H9 (cell line): ENCODE measurements at regions not wholly inside any gene's neighbourhood (a gene's known extent, or its start where the extent isn't known, plus 50 kb on each side); places are given as distances from the start of the nearest gene placed in this dataset.

Experiments used
- DNase-seq: peaks from one replicate; pipeline ENCODE4 v3.0.0-alpha.2; 2017
- H2AFZ ChIP-seq: one replicate; pipeline ENCODE4 v1.6.1; 2013; ENCODE audit warnings: mild to moderate bottlenecking, low read length, control low read depth, moderate library complexity
- H2AK5ac ChIP-seq: 2 replicates; pipeline ENCODE4 v1.6.1; 2013; ENCODE audit warnings: low read length, control low read depth, mixed read lengths; ENCODE audit not compliant: insufficient read length
- H2BK120ac ChIP-seq: one replicate; pipeline ENCODE4 v1.6.1; 2013; ENCODE audit warnings: low read depth, mild to moderate bottlenecking, low read length, control low read depth, inconsistent platforms; ENCODE audit not compliant: poor library complexity, severe bottlenecking
- H2BK12ac ChIP-seq: 2 replicates; pipeline ENCODE4 v1.6.1; 2013; ENCODE audit warnings: low read length, control low read depth, mixed read lengths, low read depth; ENCODE audit not compliant: insufficient read length
- H2BK15ac ChIP-seq: 2 replicates; pipeline ENCODE4 v1.6.1; 2013; ENCODE audit warnings: low read depth, low read length, control low read depth
- H2BK20ac ChIP-seq: one replicate; pipeline ENCODE4 v1.6.1; 2013; ENCODE audit warnings: low read depth, mild to moderate bottlenecking, low read length, control low read depth, inconsistent platforms; ENCODE audit not compliant: poor library complexity, severe bottlenecking
- H2BK5ac ChIP-seq: 2 replicates; pipeline ENCODE4 v1.6.1; 2013; ENCODE audit warnings: low read length, control low read depth, mixed read lengths; ENCODE audit not compliant: insufficient read length
- H3K14ac ChIP-seq: 2 replicates; pipeline ENCODE4 v1.6.1; 2013; ENCODE audit warnings: low read length, control low read depth; ENCODE audit not compliant: insufficient read depth
- H3K18ac ChIP-seq: 2 replicates; pipeline ENCODE4 v1.6.1; 2013; ENCODE audit warnings: low read depth, mild to moderate bottlenecking, mixed read lengths, low read length, control low read depth; ENCODE audit not compliant: insufficient read length
- H3K23ac ChIP-seq: 2 replicates; pipeline ENCODE4 v1.6.1; 2013; ENCODE audit warnings: low read length, control low read depth, mixed read lengths, low read depth; ENCODE audit not compliant: insufficient read length
- H3K23me2 ChIP-seq: 2 replicates; pipeline ENCODE4 v1.6.1; 2013; ENCODE audit warnings: low read depth, mild to moderate bottlenecking, mixed read lengths, low read length, control low read depth; ENCODE audit not compliant: insufficient read length, poor library complexity, severe bottlenecking
- H3K27ac ChIP-seq: 2 replicates; pipeline ENCODE4 v1.5.1; 2013; ENCODE audit warnings: low read length, control low read depth, mixed read lengths, low read depth; ENCODE audit not compliant: insufficient read length
- H3K27me3 ChIP-seq: 2 replicates; pipeline ENCODE4 v1.6.1; 2013; ENCODE audit warnings: low read length, control low read depth, inconsistent platforms; ENCODE audit not compliant: insufficient read depth
- H3K4ac ChIP-seq: 2 replicates; pipeline ENCODE4 v1.6.1; 2013; ENCODE audit warnings: low read depth, mild to moderate bottlenecking, control low read depth, inconsistent platforms, low read length, moderate library complexity
- H3K4me1 ChIP-seq: 2 replicates; pipeline ENCODE4 v1.6.1; 2013; ENCODE audit warnings: low read length, control low read depth, inconsistent platforms; ENCODE audit not compliant: insufficient read depth
- H3K4me2 ChIP-seq: 2 replicates; pipeline ENCODE4 v1.6.1; 2013; ENCODE audit warnings: low read length, control low read depth, mixed read lengths; ENCODE audit not compliant: insufficient read length, insufficient read depth
- H3K56ac ChIP-seq: 2 replicates; pipeline ENCODE4 v1.6.1; 2013; ENCODE audit warnings: low read depth, mild to moderate bottlenecking, mixed read lengths, low read length, control low read depth; ENCODE audit not compliant: insufficient read length
- H3K79me1 ChIP-seq: 2 replicates; pipeline ENCODE4 v1.6.1; 2013; ENCODE audit warnings: low read depth, mild to moderate bottlenecking, moderate library complexity, low read length, control low read depth, inconsistent platforms; ENCODE audit not compliant: insufficient read depth, poor library complexity, severe bottlenecking
- H3K79me2 ChIP-seq: 2 replicates; pipeline ENCODE4 v1.6.1; 2013; ENCODE audit warnings: low read length, control low read depth, inconsistent platforms; ENCODE audit not compliant: insufficient read depth
- H3K9ac ChIP-seq: 2 replicates; pipeline ENCODE4 v1.6.1; 2013; ENCODE audit warnings: low read length, control low read depth, mixed read lengths; ENCODE audit not compliant: insufficient read length; ENCODE audit errors: extremely low read depth
- H3K9me3 ChIP-seq: one replicate; pipeline ENCODE4 v1.6.1; 2013; ENCODE audit warnings: low read depth, low read length, inconsistent platforms; ENCODE audit not compliant: control insufficient read depth
- H3T11ph ChIP-seq: one replicate; pipeline ENCODE4 v1.6.1; 2013; ENCODE audit warnings: mild to moderate bottlenecking, low read length, control low read depth, inconsistent platforms
- H4K20me1 ChIP-seq: one replicate; pipeline ENCODE4 v1.6.1; 2013; ENCODE audit not compliant: control insufficient read depth, insufficient read length, insufficient read depth
- H4K5ac ChIP-seq: 2 replicates; pipeline ENCODE4 v1.6.1; 2013; ENCODE audit warnings: low read depth, mild to moderate bottlenecking, mixed read lengths, low read length, control low read depth; ENCODE audit not compliant: insufficient read length
- H4K8ac ChIP-seq: replicated peaks from 2 replicates; pipeline ENCODE4 v1.6.1; 2013; ENCODE audit warnings: low read length, control low read depth, mixed read lengths, low read depth; ENCODE audit not compliant: insufficient read length
- H4K91ac ChIP-seq: 2 replicates; pipeline ENCODE4 v1.6.1; 2013; ENCODE audit warnings: low read depth, mild to moderate bottlenecking, moderate library complexity, mixed read lengths, low read length, control low read depth; ENCODE audit not compliant: insufficient read length
- H3K27ac Mint-ChIP-seq, 3 experiments: 2 replicates in 2 of 3; 3 replicates in 1 of 3; pipeline ENCODE4 v1.8.0; 2020 to 2021; ENCODE audit warnings: mixed read lengths in 3 of 3, mild to moderate bottlenecking in 1 of 3, moderate library complexity in 1 of 3
- H3K27me3 Mint-ChIP-seq: 2 replicates; pipeline ENCODE4 v1.8.0; 2021; ENCODE audit warnings: low read depth, mild to moderate bottlenecking, moderate library complexity, mixed read lengths
- H3K36me3 Mint-ChIP-seq, 3 experiments: 2 replicates in 2 of 3; 3 replicates in 1 of 3; pipeline ENCODE4 v1.8.0; 2020 to 2021; ENCODE audit warnings: low read depth in 3 of 3, mixed read lengths in 3 of 3; ENCODE audit not compliant: insufficient read depth in 1 of 3
- H3K4me1 Mint-ChIP-seq, 2 experiments: 2 replicates each; pipeline ENCODE4 v1.8.0; 2020; ENCODE audit warnings: mixed read lengths in 2 of 2
- H3K4me3 Mint-ChIP-seq, 2 experiments: 2 replicates in 1 of 2; 3 replicates in 1 of 2; pipeline ENCODE4 v1.8.0; 2020 to 2021; ENCODE audit warnings: mild to moderate bottlenecking in 2 of 2, mixed read lengths in 2 of 2, moderate library complexity in 1 of 2
- H3K9me3 Mint-ChIP-seq, 2 experiments: 2 replicates in 1 of 2; 3 replicates in 1 of 2; pipeline ENCODE4 v1.8.0; 2020; ENCODE audit warnings: mild to moderate bottlenecking in 2 of 2, mixed read lengths in 2 of 2, moderate library complexity in 1 of 2
- WGBS: extraction: QIAGEN DNeasy Blood & Tissue Kit; methylation state at CpG from one replicate; pipeline ENCODE4 v1.1.7; 2013; ENCODE audit warnings: missing lambda C conversion rate, low lambda C conversion rate, mixed read lengths; ENCODE audit not compliant: insufficient read length; ENCODE audit errors: extremely low coverage; 5-methylcytosine and 5-hydroxymethylcytosine counted together
- TF ChIP-seq, protein P1 (sequence below): fragments of 200-600 bp; sonication (generic); conservative IDR thresholded peaks from 3 replicates; pipeline ENCODE4 v1.8.0; 2021; ENCODE audit warnings: antibody characterized with exemption, mild to moderate bottlenecking

- no peaks in the 10 kb centered on the region for H3K4me1 ChIP-seq
- no peak overlapping the region for H3K4ac ChIP-seq
- H3K27ac ChIP-seq = no peak overlapping the region
- no peaks in the 10 kb centered on the region for H3K27me3 ChIP-seq
- peaks cover 0 to 6% (median 0%) of the 10 kb centered on the region in 3 experiments; a peak in 2 of 7 replicates for H3K36me3 Mint-ChIP-seq
- H2BK120ac ChIP-seq = no peak overlapping the region
- no peaks in the 10 kb centered on the region for H3K23me2 ChIP-seq
- WGBS = no CpG with 5 or more reads among the region's 5 CpGs
- H2BK5ac ChIP-seq = no peak overlapping the region
- H3K27ac Mint-ChIP-seq = no peak overlapping the region
- no peak overlapping the region for H3K4me2 ChIP-seq
- H2AK5ac ChIP-seq = no peak overlapping the region
- H3K79me1 ChIP-seq = no peaks in the 10 kb centered on the region
- no peak overlapping the region for H2AFZ ChIP-seq
- H3K9ac ChIP-seq = no peak overlapping the region
- H3K27me3 Mint-ChIP-seq = no peaks in the 10 kb centered on the region; the same call in 1 of the 2 replicates
- H2BK12ac ChIP-seq = no peak overlapping the region
- no peak overlapping the region for H4K5ac ChIP-seq
- H3T11ph ChIP-seq = no peak overlapping the region
- H3K79me2 ChIP-seq = no peaks in the 10 kb centered on the region
- no peak overlapping the region for H4K91ac ChIP-seq
- no peak overlapping the region for H3K56ac ChIP-seq
- no peak overlapping the region for H4K8ac ChIP-seq
- H3K4me3 Mint-ChIP-seq = no peak overlapping the region
- peaks cover 0 to 5% of the 10 kb centered on the region in 2 experiments; a peak in 2 of 4 replicates for H3K4me1 Mint-ChIP-seq
- no peaks in the 10 kb centered on the region for H4K20me1 ChIP-seq
- no peaks in the 10 kb centered on the region for H3K9me3 ChIP-seq
- H3K9me3 Mint-ChIP-seq = peaks cover 3 to 8% of the 10 kb centered on the region in 2 experiments
- no peak overlapping the region for H2BK20ac ChIP-seq
- H3K14ac ChIP-seq = no peak overlapping the region
- H3K23ac ChIP-seq = no peak overlapping the region
- no peak for DNase-seq
- no peak overlapping the region for H3K18ac ChIP-seq
- no peak overlapping the region for H2BK15ac ChIP-seq
- TF ChIP-seq, protein P1, sequence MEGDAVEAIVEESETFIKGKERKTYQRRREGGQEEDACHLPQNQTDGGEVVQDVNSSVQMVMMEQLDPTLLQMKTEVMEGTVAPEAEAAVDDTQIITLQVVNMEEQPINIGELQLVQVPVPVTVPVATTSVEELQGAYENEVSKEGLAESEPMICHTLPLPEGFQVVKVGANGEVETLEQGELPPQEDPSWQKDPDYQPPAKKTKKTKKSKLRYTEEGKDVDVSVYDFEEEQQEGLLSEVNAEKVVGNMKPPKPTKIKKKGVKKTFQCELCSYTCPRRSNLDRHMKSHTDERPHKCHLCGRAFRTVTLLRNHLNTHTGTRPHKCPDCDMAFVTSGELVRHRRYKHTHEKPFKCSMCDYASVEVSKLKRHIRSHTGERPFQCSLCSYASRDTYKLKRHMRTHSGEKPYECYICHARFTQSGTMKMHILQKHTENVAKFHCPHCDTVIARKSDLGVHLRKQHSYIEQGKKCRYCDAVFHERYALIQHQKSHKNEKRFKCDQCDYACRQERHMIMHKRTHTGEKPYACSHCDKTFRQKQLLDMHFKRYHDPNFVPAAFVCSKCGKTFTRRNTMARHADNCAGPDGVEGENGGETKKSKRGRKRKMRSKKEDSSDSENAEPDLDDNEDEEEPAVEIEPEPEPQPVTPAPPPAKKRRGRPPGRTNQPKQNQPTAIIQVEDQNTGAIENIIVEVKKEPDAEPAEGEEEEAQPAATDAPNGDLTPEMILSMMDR = no peak
Observed at GRCh38 chr14:99041820-99042174, 230.2 kb downstream of the BCL11B start.
